Adrenal gland (tissue), 9 donors: ENCODE measurements at regions not wholly inside any gene's neighbourhood (a gene's known extent, or its start where the extent isn't known, plus 50 kb on each side); places are given as distances from the start of the nearest gene placed in this dataset.

Experiments
- DNase-seq, 7 donors: peaks; one replicate each; pipeline ENCODE4 v3.0.0-alpha.2; 2019 to 2020
- H3K27ac ChIP-seq, 5 donors: fragments of 200-600 bp; sonication (generic) in 4 of 5; 1 replicate in 3 of 5; 2 replicates in 2 of 5; pipeline versions ENCODE4 v1.5.1 to v1.8.0; 2016 to 2020; ENCODE audit warnings: mild to moderate bottlenecking in 1 of 5
- H3K27me3 ChIP-seq: fragments of 200-600 bp; 2 replicates; pipeline ENCODE4 v1.8.0; 2021
- H3K36me3 ChIP-seq, 2 donors: fragments of 200-600 bp; replicated peaks in 1 of 2; 1 replicate in 1 of 2; 2 replicates in 1 of 2; pipeline versions ENCODE4 v1.5.1 to v1.8.0; 2018 to 2022
- H3K4me1 ChIP-seq, 2 donors: fragments of 200-600 bp; replicated peaks in 1 of 2; 1 replicate in 1 of 2; 2 replicates in 1 of 2; pipeline versions ENCODE4 v1.5.1 to v1.8.0; 2018 to 2021
- H3K4me3 ChIP-seq, 4 donors: fragments of 200-600 bp; sonication (generic) in 3 of 4; one replicate each; pipeline ENCODE4 v1.5.1; 2016 to 2018
- H3K9me3 ChIP-seq, 3 donors: fragments of 200-600 bp; sonication (generic) in 1 of 3; replicated peaks in 1 of 3; 1 replicate in 2 of 3; 2 replicates in 1 of 3; pipeline versions ENCODE4 v1.5.1 to v1.8.0; 2016 to 2021
- CTCF ChIP-seq, 6 experiments: fragments of 450-650 bp in 4 of 6; fragments of 200-600 bp in 2 of 6; sonication (generic) in 1 of 6; IDR thresholded peaks; 1 replicate in 5 of 6; 2 replicates in 1 of 6; pipeline versions ENCODE4 v1.5.1 to v1.8.0; 2016 to 2021; ENCODE audit warnings: antibody characterized with exemption in 6 of 6, mild to moderate bottlenecking in 2 of 6, moderate library complexity in 1 of 6
- POLR2A ChIP-seq, 2 donors: fragments of 450-650 bp; IDR thresholded peaks; one replicate each; pipeline ENCODE4 v1.6.1; 2017; ENCODE audit warnings: antibody characterized with exemption in 2 of 2, mild to moderate bottlenecking in 2 of 2, moderate library complexity in 1 of 2
- WGBS, 4 donors: extraction: QIAGEN DNeasy Blood & Tissue Kit in 2 of 4; methylation state at CpG; one replicate each; pipeline versions ENCODE4 v1.1.5 to v1.1.7; 2013 to 2017; 5-methylcytosine and 5-hydroxymethylcytosine counted together
- intact Hi-C, 2 donors: fragments of 100-400 bp; cut with DNase I; formaldehyde crosslinking; loops; one replicate each; pipeline versions ENCODE4 v1.14.1 to v1.15.0; 2022 to 2023
- donor health status: healthy with polysubstance abuse.
- donor health status: Bipolar disorder and iron deficiency.
- donor health status: DM: yes; HTN: yes; CAD: no.
- donor health status: DM: no; HTN: no; CAD: no.
- donor health status: DM: no; HTN: no; CAD: no.

GRCh38 chr2:183536290-183536689, 412.0 kb downstream of the NUP35 start:
- H3K27ac ChIP-seq = no peak overlapping the region
- whole genome bisulfite sequencing, 4 donors = 62 to 67% (median 65%) methylated on average over 3 of the region's 3 CpGs
- TF ChIP-seq CTCF (IDR thresholded peaks at IDR 0.05) (no peak), POLR2A (IDR thresholded peaks at IDR 0.05) (no peak)
- H3K9me3 ChIP-seq = no peaks in the 10 kb centered on the region
- no peak for DNase-seq
- H3K4me3 ChIP-seq = no peak overlapping the region
- intact Hi-C loops = no loop called here
- no peaks in the 10 kb centered on the region for H3K4me1 ChIP-seq
- H3K27me3 ChIP-seq = no peaks in the 10 kb centered on the region
- H3K36me3 ChIP-seq = no peaks in the 10 kb centered on the region

- Histone ChIP-seq H3K4me1 (no peaks in the 10 kb centered on the region), H3K27ac (no peak overlapping the region), H3K9me3 (no peaks in the 10 kb centered on the region), H3K4me3 (no peak overlapping the region), H3K27me3 (no peaks in the 10 kb centered on the region), H3K36me3 (no peaks in the 10 kb centered on the region)
- TF ChIP-seq CTCF (IDR thresholded peaks at IDR 0.05) (no peak), POLR2A (IDR thresholded peaks at IDR 0.05) (no peak)
- intact Hi-C loops = no loop called here
- WGBS, 4 donors = 77 to 91% (median 82%) methylated on average over 3 of the region's 3 CpGs
- DNase-seq = no peak
Observed at GRCh38 chr2:183536714-183537113, 412.5 kb downstream of the NUP35 start.

GRCh38 chr2:183541766-183542165, 417.5 kb downstream of the NUP35 start:
- Histone ChIP-seq H3K36me3 (no peaks in the 10 kb centered on the region), H3K27ac (no peak overlapping the region), H3K27me3 (no peaks in the 10 kb centered on the region), H3K4me3 (no peak overlapping the region), H3K9me3 (no peaks in the 10 kb centered on the region), H3K4me1 (no peaks in the 10 kb centered on the region)
- TF ChIP-seq CTCF (IDR thresholded peaks at IDR 0.05) (no peak), POLR2A (IDR thresholded peaks at IDR 0.05) (no peak)
- no peak for DNase-seq
- 77 to 81% (median 79%) methylated on average over 6 of the region's 6 CpGs for WGBS, 4 donors
- intact Hi-C loops = no loop called here

- intact Hi-C loops = no loop called here
Observed at GRCh38 chr2:183542606-183543005, 418.4 kb downstream of the NUP35 start.

More at GRCh38 chr2:183542606-183543005, 418.4 kb downstream of the NUP35 start:
- Histone ChIP-seq H3K27me3 (no peaks in the 10 kb centered on the region), H3K4me1 (no peaks in the 10 kb centered on the region), H3K4me3 (no peak overlapping the region), H3K36me3 (no peaks in the 10 kb centered on the region), H3K27ac (no peak overlapping the region), H3K9me3 (no peaks in the 10 kb centered on the region)
- no peak for TF ChIP-seq POLR2A (IDR thresholded peaks at IDR 0.05)
- TF ChIP-seq CTCF (IDR thresholded peaks at IDR 0.05) = no peak
- WGBS, 4 donors = 72 to 81% (median 78%) methylated on average over 3 of the region's 3 CpGs
- DNase-seq = no peak
